ENCODE measurements at regions not wholly inside any gene's neighbourhood (a gene's known extent, or its start where the extent isn't known, plus 50 kb on each side); places are given as distances from the start of the nearest gene placed in this dataset.

DNA sequence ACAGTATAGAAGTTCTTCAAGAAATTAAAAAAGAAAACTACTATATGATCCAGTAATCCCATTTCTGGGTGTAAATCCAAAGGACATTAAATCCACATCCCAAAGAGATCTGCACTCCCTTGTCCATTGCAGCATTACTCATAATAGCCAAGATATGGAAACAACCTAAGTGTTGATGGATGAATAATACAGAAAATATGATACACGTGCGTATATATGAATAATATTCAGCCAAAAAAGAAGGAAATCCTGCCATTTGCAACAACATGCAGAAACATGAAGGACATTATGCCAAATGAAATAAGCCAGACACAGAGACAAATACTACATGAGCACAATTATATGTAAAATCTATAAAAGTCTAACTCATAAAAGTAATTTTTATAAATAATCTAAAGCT lies 306.3 kb upstream of the ANO3 start:
- TF ChIP-seq, protein P1, sequence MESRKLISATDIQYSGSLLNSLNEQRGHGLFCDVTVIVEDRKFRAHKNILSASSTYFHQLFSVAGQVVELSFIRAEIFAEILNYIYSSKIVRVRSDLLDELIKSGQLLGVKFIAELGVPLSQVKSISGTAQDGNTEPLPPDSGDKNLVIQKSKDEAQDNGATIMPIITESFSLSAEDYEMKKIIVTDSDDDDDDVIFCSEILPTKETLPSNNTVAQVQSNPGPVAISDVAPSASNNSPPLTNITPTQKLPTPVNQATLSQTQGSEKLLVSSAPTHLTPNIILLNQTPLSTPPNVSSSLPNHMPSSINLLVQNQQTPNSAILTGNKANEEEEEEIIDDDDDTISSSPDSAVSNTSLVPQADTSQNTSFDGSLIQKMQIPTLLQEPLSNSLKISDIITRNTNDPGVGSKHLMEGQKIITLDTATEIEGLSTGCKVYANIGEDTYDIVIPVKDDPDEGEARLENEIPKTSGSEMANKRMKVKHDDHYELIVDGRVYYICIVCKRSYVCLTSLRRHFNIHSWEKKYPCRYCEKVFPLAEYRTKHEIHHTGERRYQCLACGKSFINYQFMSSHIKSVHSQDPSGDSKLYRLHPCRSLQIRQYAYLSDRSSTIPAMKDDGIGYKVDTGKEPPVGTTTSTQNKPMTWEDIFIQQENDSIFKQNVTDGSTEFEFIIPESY (IDR thresholded peaks at IDR 0.05; ENCODE audit: borderline replicate concordance, low read depth): no peak
- TF ChIP-seq, protein P2, sequence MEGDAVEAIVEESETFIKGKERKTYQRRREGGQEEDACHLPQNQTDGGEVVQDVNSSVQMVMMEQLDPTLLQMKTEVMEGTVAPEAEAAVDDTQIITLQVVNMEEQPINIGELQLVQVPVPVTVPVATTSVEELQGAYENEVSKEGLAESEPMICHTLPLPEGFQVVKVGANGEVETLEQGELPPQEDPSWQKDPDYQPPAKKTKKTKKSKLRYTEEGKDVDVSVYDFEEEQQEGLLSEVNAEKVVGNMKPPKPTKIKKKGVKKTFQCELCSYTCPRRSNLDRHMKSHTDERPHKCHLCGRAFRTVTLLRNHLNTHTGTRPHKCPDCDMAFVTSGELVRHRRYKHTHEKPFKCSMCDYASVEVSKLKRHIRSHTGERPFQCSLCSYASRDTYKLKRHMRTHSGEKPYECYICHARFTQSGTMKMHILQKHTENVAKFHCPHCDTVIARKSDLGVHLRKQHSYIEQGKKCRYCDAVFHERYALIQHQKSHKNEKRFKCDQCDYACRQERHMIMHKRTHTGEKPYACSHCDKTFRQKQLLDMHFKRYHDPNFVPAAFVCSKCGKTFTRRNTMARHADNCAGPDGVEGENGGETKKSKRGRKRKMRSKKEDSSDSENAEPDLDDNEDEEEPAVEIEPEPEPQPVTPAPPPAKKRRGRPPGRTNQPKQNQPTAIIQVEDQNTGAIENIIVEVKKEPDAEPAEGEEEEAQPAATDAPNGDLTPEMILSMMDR (IDR thresholded peaks at IDR 0.05): no peak

Measured in SK-N-SH (cell line).